ENCODE measurements at regions not wholly inside any gene's neighbourhood (a gene's known extent, or its start where the extent isn't known, plus 50 kb on each side); places are given as distances from the start of the nearest gene placed in this dataset.

GRCh38 chr5:155430192-155430591 is 416.6 kb downstream of the KIF4B start:
- TF ChIP-seq TP53 (CRISPR knock-in tag; IDR thresholded peaks at IDR 0.05) (no peak), IRF2 (CRISPR knock-in tag; IDR thresholded peaks at IDR 0.05; ENCODE audit: borderline replicate concordance, low read depth) (no peak), ESRRA (CRISPR knock-in tag; IDR thresholded peaks at IDR 0.05; ENCODE audit: borderline replicate concordance) (no peak), NFYB (CRISPR knock-in tag; conservative IDR thresholded peaks at IDR 0.05; ENCODE audit: low read depth) (no peak), USF2 (CRISPR knock-in tag; IDR thresholded peaks at IDR 0.05) (no peak), ATF3 (CRISPR knock-in tag; conservative IDR thresholded peaks at IDR 0.05) (no peak), GABPB1 (CRISPR knock-in tag; IDR thresholded peaks at IDR 0.05) (no peak), ZNF423 (CRISPR knock-in tag; IDR thresholded peaks at IDR 0.05) (no peak), CREM (CRISPR knock-in tag; IDR thresholded peaks at IDR 0.05) (no peak), CREB1 (CRISPR knock-in tag; IDR thresholded peaks at IDR 0.05) (no peak)
- TF ChIP-seq, protein P1, sequence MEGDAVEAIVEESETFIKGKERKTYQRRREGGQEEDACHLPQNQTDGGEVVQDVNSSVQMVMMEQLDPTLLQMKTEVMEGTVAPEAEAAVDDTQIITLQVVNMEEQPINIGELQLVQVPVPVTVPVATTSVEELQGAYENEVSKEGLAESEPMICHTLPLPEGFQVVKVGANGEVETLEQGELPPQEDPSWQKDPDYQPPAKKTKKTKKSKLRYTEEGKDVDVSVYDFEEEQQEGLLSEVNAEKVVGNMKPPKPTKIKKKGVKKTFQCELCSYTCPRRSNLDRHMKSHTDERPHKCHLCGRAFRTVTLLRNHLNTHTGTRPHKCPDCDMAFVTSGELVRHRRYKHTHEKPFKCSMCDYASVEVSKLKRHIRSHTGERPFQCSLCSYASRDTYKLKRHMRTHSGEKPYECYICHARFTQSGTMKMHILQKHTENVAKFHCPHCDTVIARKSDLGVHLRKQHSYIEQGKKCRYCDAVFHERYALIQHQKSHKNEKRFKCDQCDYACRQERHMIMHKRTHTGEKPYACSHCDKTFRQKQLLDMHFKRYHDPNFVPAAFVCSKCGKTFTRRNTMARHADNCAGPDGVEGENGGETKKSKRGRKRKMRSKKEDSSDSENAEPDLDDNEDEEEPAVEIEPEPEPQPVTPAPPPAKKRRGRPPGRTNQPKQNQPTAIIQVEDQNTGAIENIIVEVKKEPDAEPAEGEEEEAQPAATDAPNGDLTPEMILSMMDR (IDR thresholded peaks at IDR 0.05), result no peak
- TF ChIP-seq, protein P2, sequence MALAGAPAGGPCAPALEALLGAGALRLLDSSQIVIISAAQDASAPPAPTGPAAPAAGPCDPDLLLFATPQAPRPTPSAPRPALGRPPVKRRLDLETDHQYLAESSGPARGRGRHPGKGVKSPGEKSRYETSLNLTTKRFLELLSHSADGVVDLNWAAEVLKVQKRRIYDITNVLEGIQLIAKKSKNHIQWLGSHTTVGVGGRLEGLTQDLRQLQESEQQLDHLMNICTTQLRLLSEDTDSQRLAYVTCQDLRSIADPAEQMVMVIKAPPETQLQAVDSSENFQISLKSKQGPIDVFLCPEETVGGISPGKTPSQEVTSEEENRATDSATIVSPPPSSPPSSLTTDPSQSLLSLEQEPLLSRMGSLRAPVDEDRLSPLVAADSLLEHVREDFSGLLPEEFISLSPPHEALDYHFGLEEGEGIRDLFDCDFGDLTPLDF (CRISPR knock-in tag; IDR thresholded peaks at IDR 0.05), result no peak
